HL-60 (cell line): ENCODE measurements at regions not wholly inside any gene's neighbourhood (a gene's known extent, or its start where the extent isn't known, plus 50 kb on each side); places are given as distances from the start of the nearest gene placed in this dataset.

ENCODE experiments used
- DNase-seq, 2 experiments: peaks; one replicate each; pipeline ENCODE4 v3.0.0-alpha.2; 2010 to 2020; ENCODE audit warnings: low read depth in 1 of 2, low spot score in 1 of 2
- H3K27ac ChIP-seq: fragments of 250-450 bp; sonication (Bioruptor Pico); replicated peaks from 2 replicates; pipeline ENCODE4 v1.5.1; 2020; ENCODE audit warnings: mild to moderate bottlenecking, moderate library complexity
- H3K27me3 ChIP-seq: fragments of 250-450 bp; sonication (Bioruptor Pico); 2 replicates; pipeline ENCODE4 v1.5.1; 2021; ENCODE audit warnings: mild to moderate bottlenecking, moderate library complexity; ENCODE audit not compliant: insufficient read depth, poor library complexity, severe bottlenecking
- H3K4me3 ChIP-seq: replicated peaks from 2 replicates; pipeline ENCODE4 v1.5.1; 2011; ENCODE audit warnings: mild to moderate bottlenecking, control low read depth, low read length; ENCODE audit not compliant: insufficient read depth
- GABPA ChIP-seq: IDR thresholded peaks from 2 replicates; pipeline ENCODE4 v1.6.1; 2012; ENCODE audit warnings: low read depth
- POLR2AphosphoS5 ChIP-seq: IDR thresholded peaks from 2 replicates; pipeline ENCODE4 v1.6.1; 2012; ENCODE audit warnings: low read depth
- SPI1 ChIP-seq: IDR thresholded peaks from 2 replicates; pipeline ENCODE4 v1.6.1; 2012; ENCODE audit warnings: low read depth, mild to moderate bottlenecking, borderline replicate concordance
- TF ChIP-seq, protein P1 (sequence below): IDR thresholded peaks from 2 replicates; pipeline ENCODE4 v1.6.1; 2012; ENCODE audit warnings: low read depth; ENCODE audit not compliant: insufficient replicate concordance
- TF ChIP-seq, protein P2 (sequence below): IDR thresholded peaks from one replicate; pipeline ENCODE4 v1.5.1; 2011; ENCODE audit warnings: low read length, control low read depth, inconsistent platforms; ENCODE audit not compliant: insufficient read depth

DNA sequence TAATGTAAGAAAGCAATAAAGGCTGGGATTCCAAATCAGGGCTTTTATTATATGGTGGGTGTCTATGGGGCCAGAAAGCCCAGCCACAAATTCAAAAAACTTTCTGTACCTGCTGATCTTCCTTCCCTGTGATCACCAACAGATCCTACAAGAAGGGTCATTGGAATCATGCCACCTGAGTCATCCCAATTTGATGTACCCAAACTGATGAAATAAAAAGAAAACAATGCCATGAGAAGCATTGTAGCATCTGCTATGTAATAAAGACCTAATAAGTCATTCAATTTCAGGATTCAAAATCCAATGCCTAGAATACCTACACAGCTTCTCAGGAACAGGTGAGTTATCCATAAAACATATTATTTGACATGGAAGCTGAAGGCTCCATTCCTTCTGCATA, 228.8 kb downstream of the DKK1 start:
- H3K27me3 ChIP-seq: no peaks in the 10 kb centered on the region
- H3K27ac ChIP-seq: no peak overlapping the region
- no peak for DNase-seq
- no peak overlapping the region for H3K4me3 ChIP-seq
- no peak for TF ChIP-seq GABPA
- TF ChIP-seq SPI1: no peak
- TF ChIP-seq, protein P1, sequence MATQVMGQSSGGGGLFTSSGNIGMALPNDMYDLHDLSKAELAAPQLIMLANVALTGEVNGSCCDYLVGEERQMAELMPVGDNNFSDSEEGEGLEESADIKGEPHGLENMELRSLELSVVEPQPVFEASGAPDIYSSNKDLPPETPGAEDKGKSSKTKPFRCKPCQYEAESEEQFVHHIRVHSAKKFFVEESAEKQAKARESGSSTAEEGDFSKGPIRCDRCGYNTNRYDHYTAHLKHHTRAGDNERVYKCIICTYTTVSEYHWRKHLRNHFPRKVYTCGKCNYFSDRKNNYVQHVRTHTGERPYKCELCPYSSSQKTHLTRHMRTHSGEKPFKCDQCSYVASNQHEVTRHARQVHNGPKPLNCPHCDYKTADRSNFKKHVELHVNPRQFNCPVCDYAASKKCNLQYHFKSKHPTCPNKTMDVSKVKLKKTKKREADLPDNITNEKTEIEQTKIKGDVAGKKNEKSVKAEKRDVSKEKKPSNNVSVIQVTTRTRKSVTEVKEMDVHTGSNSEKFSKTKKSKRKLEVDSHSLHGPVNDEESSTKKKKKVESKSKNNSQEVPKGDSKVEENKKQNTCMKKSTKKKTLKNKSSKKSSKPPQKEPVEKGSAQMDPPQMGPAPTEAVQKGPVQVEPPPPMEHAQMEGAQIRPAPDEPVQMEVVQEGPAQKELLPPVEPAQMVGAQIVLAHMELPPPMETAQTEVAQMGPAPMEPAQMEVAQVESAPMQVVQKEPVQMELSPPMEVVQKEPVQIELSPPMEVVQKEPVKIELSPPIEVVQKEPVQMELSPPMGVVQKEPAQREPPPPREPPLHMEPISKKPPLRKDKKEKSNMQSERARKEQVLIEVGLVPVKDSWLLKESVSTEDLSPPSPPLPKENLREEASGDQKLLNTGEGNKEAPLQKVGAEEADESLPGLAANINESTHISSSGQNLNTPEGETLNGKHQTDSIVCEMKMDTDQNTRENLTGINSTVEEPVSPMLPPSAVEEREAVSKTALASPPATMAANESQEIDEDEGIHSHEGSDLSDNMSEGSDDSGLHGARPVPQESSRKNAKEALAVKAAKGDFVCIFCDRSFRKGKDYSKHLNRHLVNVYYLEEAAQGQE: no peak

- H3K4me3 ChIP-seq: no peak overlapping the region
- no peaks in the 10 kb centered on the region for H3K27me3 ChIP-seq
- H3K27ac ChIP-seq: no peak overlapping the region
- TF ChIP-seq SPI1: no peak
- no peak for TF ChIP-seq POLR2AphosphoS5
- no peak for TF ChIP-seq GABPA
- TF ChIP-seq, protein P2, sequence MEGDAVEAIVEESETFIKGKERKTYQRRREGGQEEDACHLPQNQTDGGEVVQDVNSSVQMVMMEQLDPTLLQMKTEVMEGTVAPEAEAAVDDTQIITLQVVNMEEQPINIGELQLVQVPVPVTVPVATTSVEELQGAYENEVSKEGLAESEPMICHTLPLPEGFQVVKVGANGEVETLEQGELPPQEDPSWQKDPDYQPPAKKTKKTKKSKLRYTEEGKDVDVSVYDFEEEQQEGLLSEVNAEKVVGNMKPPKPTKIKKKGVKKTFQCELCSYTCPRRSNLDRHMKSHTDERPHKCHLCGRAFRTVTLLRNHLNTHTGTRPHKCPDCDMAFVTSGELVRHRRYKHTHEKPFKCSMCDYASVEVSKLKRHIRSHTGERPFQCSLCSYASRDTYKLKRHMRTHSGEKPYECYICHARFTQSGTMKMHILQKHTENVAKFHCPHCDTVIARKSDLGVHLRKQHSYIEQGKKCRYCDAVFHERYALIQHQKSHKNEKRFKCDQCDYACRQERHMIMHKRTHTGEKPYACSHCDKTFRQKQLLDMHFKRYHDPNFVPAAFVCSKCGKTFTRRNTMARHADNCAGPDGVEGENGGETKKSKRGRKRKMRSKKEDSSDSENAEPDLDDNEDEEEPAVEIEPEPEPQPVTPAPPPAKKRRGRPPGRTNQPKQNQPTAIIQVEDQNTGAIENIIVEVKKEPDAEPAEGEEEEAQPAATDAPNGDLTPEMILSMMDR: no peak
- TF ChIP-seq, protein P1: no peak
- no peak for DNase-seq
Observed at GRCh38 chr10:52551046-52551445, 221.5 kb downstream of the MBL2 start.

DNA sequence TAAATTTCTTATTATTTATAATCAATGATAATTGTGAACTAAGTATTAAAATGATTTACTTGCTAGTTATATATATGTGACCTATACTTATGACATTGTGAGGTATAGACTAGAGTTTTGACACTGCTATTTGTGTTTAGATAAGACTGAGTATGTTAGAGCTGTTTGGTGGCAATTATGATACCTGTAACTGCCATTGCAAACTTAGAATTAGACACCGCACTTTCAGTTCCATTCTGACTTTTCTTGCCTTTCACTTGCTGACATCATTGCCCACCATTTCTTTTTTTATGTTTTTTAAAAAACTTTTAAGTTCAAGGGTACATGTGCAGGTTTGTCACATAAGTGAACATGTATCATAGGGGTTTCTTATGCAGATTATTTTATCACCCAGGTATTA, 214.5 kb downstream of the MBL2 start:
- H3K27me3 ChIP-seq: no peaks in the 10 kb centered on the region
- no peak overlapping the region for H3K27ac ChIP-seq
- no peak for DNase-seq
- H3K4me3 ChIP-seq: no peak overlapping the region
- TF ChIP-seq GABPA (no peak), POLR2AphosphoS5 (no peak), SPI1 (no peak)
- TF ChIP-seq, protein P2: no peak

GRCh38 chr10:52561322-52561721, 211.3 kb downstream of the MBL2 start:
- TF ChIP-seq, protein P2: no peak
- TF ChIP-seq, protein P1: no peak
- TF ChIP-seq POLR2AphosphoS5 (no peak), SPI1 (no peak), GABPA (no peak)

More at GRCh38 chr10:52561322-52561721, 211.3 kb downstream of the MBL2 start:
- Histone ChIP-seq H3K4me3 (no peak overlapping the region), H3K27me3 (no peaks in the 10 kb centered on the region), H3K27ac (no peak overlapping the region)
- no peak for DNase-seq
